Adipose tissue (tissue), 3 donors: ENCODE measurements at regions not wholly inside any gene's neighbourhood (a gene's known extent, or its start where the extent isn't known, plus 50 kb on each side); places are given as distances from the start of the nearest gene placed in this dataset.
"Not testable (repeated sequence)": the region's sequence is repeated elsewhere in the genome, so short reads cannot be mapped to it uniquely, and the experiment has no call there.

ENCODE experiments used
- H3K27ac ChIP-seq: one replicate; pipeline ENCODE4 v1.5.1; 2013; ENCODE audit warnings: low read depth, low read length
- WGBS, 3 donors: extraction: QIAGEN DNeasy Blood & Tissue Kit; methylation state at CpG; one replicate each; pipeline ENCODE4 v1.1.7; 2013; 5-methylcytosine and 5-hydroxymethylcytosine counted together
- donor health status: healthy with polysubstance abuse.
- donor health status: Bipolar disorder and iron deficiency.
- donor health status: healthy.

- 60 to 67% (median 66%) methylated on average over 3 of the region's 3 CpGs for WGBS, 3 donors
- no peak overlapping the region for H3K27ac ChIP-seq
These were observed 186.6 kb upstream of the OR4E1 start for GRCh38 chr14:21860172-21860571.

GRCh38 chr14:21852775-21853174 is 179.2 kb upstream of the OR4E1 start:
- H3K27ac ChIP-seq = no peak overlapping the region
- WGBS, 3 donors = 64 to 72% (median 72%) methylated on average over 3 of the region's 3 CpGs

- H3K27ac ChIP-seq = no peak overlapping the region
- 17 to 22% (median 20%) methylated on average over 4 of the region's 4 CpGs for WGBS, 3 donors
These were observed 178.5 kb upstream of the OR4E1 start for GRCh38 chr14:21852061-21852664.

GRCh38 chr14:21846902-21847301 is 173.3 kb upstream of the OR4E1 start:
- WGBS, 3 donors = 53 to 69% (median 66%) methylated on average over 11 of the region's 11 CpGs
- not testable (repeated sequence) for H3K27ac ChIP-seq

GRCh38 chr14:21846227-21846885 is 172.7 kb upstream of the OR4E1 start:
- no peak overlapping the region for H3K27ac ChIP-seq
- 26 to 32% (median 30%) methylated on average over 13 of the region's 13 CpGs for WGBS, 3 donors

GRCh38 chr14:21840765-21841164 is 167.1 kb upstream of the OR4E1 start:
- 17 to 37% (median 28%) methylated on average over 4 of the region's 4 CpGs for WGBS, 3 donors
- H3K27ac ChIP-seq = no peak overlapping the region

GRCh38 chr14:21833836-21834235 is 160.2 kb upstream of the OR4E1 start:
- H3K27ac ChIP-seq = no peak overlapping the region
- 56 to 72% (median 62%) methylated on average over 4 of the region's 4 CpGs for WGBS, 3 donors

GRCh38 chr14:21825845-21826244 is 152.2 kb upstream of the OR4E1 start:
- WGBS, 3 donors = 70 to 75% (median 74%) methylated on average over 7 of the region's 7 CpGs
- no peak overlapping the region for H3K27ac ChIP-seq

- 7 to 18% (median 13%) methylated on average over 4 of the region's 4 CpGs for WGBS, 3 donors
- no peak overlapping the region for H3K27ac ChIP-seq
These were observed 151.6 kb upstream of the OR4E1 start for GRCh38 chr14:21825149-21825743.

- H3K27ac ChIP-seq = no peak overlapping the region
These were observed 148.5 kb upstream of the OR4E1 start for GRCh38 chr14:21822109-21822508.

- no peak overlapping the region for H3K27ac ChIP-seq
- 0% methylated on average over 1 of the region's 1 CpG for WGBS, 3 donors
These were observed 147.0 kb upstream of the OR4E1 start for GRCh38 chr14:21820631-21821030.

GRCh38 chr14:21819891-21820290 is 146.3 kb upstream of the OR4E1 start:
- WGBS, 3 donors = 25 to 39% (median 27%) methylated on average over 1 of the region's 1 CpG
- not testable (repeated sequence) for H3K27ac ChIP-seq

GRCh38 chr14:21817010-21817409 is 143.4 kb upstream of the OR4E1 start:
- not testable (repeated sequence) for H3K27ac ChIP-seq
- 76 to 93% (median 91%) methylated on average over 3 of the region's 3 CpGs for WGBS, 3 donors

- no peak overlapping the region for H3K27ac ChIP-seq
- WGBS, 3 donors = 79 to 89% (median 79%) methylated on average over 13 of the region's 13 CpGs
These were observed 134.4 kb upstream of the OR4E1 start for GRCh38 chr14:21807975-21808374.

GRCh38 chr14:21804981-21805380 is 131.4 kb upstream of the OR4E1 start:
- 75 to 79% (median 78%) methylated on average over 2 of the region's 2 CpGs for WGBS, 3 donors
- no peak overlapping the region for H3K27ac ChIP-seq

GRCh38 chr14:21802441-21802840 is 128.8 kb upstream of the OR4E1 start:
- no peak overlapping the region for H3K27ac ChIP-seq
- 56 to 78% (median 77%) methylated on average over 1 of the region's 1 CpG for WGBS, 3 donors

GRCh38 chr14:21796916-21797315 is 123.3 kb upstream of the OR4E1 start:
- no peak overlapping the region for H3K27ac ChIP-seq
- WGBS, 3 donors = 33 to 56% (median 35%) methylated on average over 2 of the region's 2 CpGs

- WGBS, 3 donors = 32 to 46% (median 39%) methylated on average over 2 of the region's 2 CpGs
- no peak overlapping the region for H3K27ac ChIP-seq
These were observed 121.8 kb upstream of the OR4E1 start for GRCh38 chr14:21795456-21795855.

GRCh38 chr14:21791749-21792148 is 118.1 kb upstream of the OR4E1 start:
- no peak overlapping the region for H3K27ac ChIP-seq
- 41 to 52% (median 50%) methylated on average over 6 of the region's 6 CpGs for WGBS, 3 donors

- WGBS, 3 donors = 55 to 76% (median 68%) methylated on average over 1 of the region's 1 CpG
- H3K27ac ChIP-seq = not testable (repeated sequence)
These were observed 115.1 kb upstream of the OR4E1 start for GRCh38 chr14:21788687-21789086.
